ENCODE measurements at regions not wholly inside any gene's neighbourhood (a gene's known extent, or its start where the extent isn't known, plus 50 kb on each side); places are given as distances from the start of the nearest gene placed in this dataset.

- TF ChIP-seq CTCF (IDR thresholded peaks at IDR 0.05; ENCODE audit: low read depth, low read length, missing input control) (no peak), EGR1 (IDR thresholded peaks at IDR 0.05; ENCODE audit: low read depth in 2 of 2) (no peak), REST (IDR thresholded peaks at IDR 0.05) (no peak), GABPA (IDR thresholded peaks at IDR 0.05 in 1 of 2, conservative IDR thresholded peaks at IDR 0.05 in 1 of 2) (no peak), JUND (IDR thresholded peaks at IDR 0.05) (no peak), ATF3 (IDR thresholded peaks at IDR 0.05) (no peak), ZBTB33 (IDR thresholded peaks at IDR 0.05) (no peak)
Observed at GRCh38 chr1:38740487-38740886, 119.1 kb downstream of the RRAGC start.

All from liver (tissue), 3 donors.